ENCODE measurements at regions not wholly inside any gene's neighbourhood (a gene's known extent, or its start where the extent isn't known, plus 50 kb on each side); places are given as distances from the start of the nearest gene placed in this dataset.

DNA sequence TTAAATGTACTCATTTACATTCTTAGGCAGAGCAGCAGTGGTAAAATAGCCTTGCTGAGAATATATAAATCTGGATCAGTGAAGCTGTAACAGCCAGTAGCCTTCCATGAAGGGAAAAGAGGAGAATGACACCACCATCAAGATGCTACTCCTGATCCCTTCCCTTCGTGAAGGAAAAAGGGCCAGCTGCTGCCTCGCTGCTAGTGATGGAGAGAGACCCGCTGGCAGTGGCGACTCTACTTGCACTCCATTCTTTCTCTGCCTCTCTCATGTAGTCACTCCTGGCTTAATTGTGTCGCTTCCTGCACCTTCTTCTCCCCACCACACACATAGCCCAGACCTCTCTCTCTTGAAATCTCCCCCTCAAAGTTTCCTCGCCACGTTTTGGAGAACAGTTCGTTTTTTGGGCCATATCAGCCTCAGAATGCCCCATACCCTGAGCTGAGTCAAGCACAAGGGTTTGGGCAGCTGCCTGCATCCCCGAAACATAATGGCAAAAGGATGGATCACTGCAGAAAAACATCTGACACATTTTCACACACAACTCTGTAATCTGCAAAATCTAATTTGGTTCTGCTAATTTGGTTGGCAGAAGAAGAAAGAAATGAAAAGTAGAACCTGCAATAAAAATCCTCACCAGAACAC is 460.3 kb upstream of the IL12A start:
- no peak for DNase-seq (ENCODE audit: low spot score)

DNA sequence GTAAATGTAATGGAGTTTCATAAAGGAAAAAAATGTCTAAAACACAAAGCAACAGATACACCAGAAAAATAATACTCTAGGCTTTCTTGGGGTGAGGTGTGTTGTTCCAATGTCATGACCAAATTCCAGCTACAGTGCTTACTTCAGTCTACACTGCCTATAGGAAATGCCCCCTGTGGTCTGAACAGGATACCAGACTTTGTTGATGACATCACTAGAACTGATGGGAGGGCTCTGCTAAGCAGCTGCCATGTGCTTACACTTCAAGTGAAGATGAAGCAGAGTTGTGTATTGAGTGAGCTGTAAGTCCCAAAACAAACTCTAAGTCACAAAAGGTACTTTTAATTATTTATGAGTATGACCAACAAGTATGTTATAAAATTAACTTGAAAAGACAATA is 456.1 kb upstream of the IL12A start:
- DNase-seq (ENCODE audit: low spot score): no peak

DNA sequence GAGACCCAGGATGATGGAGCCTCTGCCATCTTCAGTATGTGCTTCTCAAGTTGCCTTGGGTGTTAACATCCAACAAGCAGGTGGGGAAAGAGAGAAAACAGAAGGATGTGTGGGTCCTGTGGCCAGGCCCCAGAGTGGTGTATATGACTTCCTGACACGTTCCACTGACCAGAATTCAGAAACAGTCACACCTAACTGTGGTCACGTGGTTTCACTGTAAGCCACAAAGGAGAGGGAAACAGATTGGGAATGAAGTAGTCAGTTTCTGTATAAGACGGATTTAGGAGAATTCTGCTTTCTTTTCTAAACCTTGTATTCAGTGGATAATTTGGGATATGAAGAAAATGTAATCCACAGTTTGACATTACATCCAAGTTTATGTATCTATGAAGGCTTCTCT is 454.1 kb upstream of the IL12A start:
- DNase-seq (ENCODE audit: low spot score): no peak

DNA sequence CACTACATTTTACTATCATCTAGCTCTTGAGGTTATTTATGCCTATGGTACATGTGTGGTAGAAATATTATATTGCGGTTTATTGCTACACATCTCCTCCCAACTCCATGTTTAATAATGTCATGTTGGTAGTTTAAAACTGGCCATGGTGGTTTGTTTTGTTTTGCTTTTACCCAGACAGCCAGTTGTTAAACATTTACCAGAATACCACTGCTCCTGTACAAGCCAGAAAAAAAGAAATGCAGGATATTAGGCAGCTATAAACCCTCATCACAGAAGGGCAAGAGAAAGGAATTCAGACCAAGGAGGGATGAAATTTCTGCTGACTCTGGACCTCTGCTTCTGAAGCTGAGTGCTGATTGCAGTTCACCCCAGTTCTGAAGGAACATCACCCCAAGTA is 451.8 kb upstream of the IL12A start:
- DNase-seq (ENCODE audit: low spot score): no peak

DNA sequence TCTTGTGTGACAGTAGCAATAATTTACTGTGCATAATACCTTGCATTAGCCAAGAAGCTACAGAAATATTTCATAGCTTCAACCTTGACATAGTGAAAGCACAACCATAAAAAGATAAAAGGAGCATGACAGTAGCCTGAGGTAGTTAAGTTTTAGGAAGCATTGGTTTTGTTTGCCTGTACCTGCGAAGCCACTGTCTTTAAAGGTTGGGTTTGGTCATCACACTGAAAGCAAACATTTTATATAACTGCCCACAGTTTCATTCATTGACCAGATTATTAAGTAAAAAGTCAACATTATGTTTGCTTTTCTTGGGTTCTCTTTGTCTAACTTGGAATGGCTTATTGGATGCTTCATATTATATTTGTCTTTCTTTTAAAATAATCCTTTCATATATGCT is 450.1 kb upstream of the IL12A start:
- no peak for DNase-seq (ENCODE audit: low spot score)

DNA sequence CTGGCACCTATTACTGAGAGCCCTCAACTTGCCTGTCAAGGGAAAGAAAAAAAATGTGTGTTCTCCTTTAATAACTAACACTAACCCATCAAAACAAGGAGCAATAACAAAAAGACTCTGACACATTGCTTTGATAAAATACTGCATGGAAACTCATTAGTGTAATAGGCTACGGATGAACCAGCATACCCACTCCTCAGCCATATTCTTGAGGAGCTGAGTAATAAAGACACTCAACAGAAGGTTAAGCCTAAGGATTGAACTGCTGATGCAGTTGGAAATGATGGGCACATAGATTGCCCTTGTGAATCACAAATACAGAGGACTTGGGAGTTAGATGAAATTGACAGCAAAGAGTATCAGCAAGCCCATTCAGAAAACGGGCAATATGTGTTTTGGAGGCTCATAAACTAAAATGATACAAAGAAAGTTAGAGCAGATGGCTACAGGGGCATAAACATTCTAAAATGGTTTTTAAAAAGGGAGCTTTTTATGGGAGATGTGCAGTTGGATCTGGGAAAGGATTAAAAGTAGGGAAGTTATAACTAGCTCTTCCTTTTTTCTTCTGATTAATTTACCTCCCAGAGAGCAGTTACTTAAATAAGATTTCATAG is 447.6 kb upstream of the IL12A start:
- DNase-seq (ENCODE audit: low spot score): no peak

- no peak for DNase-seq (ENCODE audit: low spot score)
Measured at GRCh38 chr3:159548675-159549335, 439.8 kb upstream of the IL12A start.

- DNase-seq (ENCODE audit: low spot score): no peak
Measured at GRCh38 chr3:159555205-159555604, 433.4 kb upstream of the IL12A start.

- no peak for DNase-seq (ENCODE audit: low spot score)
Measured at GRCh38 chr3:159559771-159560170, 428.9 kb upstream of the IL12A start.

- no peak for DNase-seq (ENCODE audit: low spot score)
Measured at GRCh38 chr3:159560214-159560979, 428.2 kb upstream of the IL12A start.

- no peak for DNase-seq (ENCODE audit: low spot score)
Measured at GRCh38 chr3:159565313-159565712, 423.3 kb upstream of the IL12A start.

DNA sequence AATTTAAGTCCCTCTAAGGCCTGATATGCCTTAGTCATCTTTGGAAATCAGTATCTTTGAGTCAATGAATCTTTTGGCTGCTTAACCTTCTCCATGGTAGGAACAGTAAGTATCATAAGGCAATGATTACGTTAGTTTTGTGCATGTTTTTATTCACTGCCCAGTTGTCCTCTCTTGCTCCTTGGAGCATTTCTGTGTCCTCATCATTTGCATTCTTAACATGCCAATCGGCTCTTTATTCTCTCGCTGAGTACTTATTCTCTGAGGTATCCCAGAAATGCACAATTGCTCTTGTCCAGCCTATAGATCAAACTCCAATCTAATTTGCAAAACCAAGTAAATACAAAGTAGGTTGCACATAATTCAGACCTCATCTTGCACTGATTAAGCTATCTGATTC is 405.0 kb upstream of the IL12A start:
- DNase-seq (ENCODE audit: low spot score): no peak

DNA sequence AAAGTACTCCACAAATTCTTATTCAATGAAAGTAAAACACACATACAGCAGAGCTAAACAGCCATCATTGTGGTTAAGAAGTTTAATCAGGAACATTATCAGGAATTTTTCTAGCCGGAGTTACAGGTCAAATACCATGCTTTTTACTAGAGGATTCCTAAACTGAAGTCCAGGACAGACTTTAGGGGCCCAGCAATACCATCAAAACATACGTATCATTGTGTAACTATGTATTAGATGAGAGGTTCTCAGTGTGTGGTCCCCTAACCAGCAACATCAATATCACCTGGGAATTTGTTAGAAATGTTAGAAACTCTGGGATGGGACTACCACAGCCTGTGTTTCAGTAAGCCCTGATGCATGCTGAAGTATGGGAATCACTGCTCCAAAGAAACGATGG is 404.2 kb upstream of the IL12A start:
- no peak for DNase-seq (ENCODE audit: low spot score)

- DNase-seq (ENCODE audit: low spot score): no peak
Measured at GRCh38 chr3:159586571-159587202, 401.9 kb upstream of the IL12A start.

GRCh38 chr3:159593927-159594605 is 394.6 kb upstream of the IL12A start:
- DNase-seq (ENCODE audit: low spot score): no peak

DNA sequence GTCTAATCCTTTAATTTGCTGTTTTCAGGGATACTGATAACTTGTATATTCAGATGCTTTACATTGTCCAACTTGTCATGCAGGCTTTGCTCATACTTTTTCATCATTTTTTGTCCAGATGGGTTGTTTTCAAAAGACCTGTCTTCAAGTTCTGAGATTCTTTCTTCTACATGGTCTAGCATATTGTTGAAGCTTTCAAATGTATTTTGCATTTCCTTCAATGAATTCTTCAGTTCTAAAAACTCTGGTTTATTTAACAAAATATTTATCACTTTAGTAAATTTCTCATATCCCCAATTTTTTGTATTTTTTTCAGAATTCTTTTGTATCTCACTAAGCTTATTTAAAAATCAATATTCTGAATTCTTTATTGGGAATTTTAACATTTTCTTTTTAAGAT is 388.3 kb upstream of the IL12A start:
- no peak for DNase-seq (ENCODE audit: low spot score)

DNA sequence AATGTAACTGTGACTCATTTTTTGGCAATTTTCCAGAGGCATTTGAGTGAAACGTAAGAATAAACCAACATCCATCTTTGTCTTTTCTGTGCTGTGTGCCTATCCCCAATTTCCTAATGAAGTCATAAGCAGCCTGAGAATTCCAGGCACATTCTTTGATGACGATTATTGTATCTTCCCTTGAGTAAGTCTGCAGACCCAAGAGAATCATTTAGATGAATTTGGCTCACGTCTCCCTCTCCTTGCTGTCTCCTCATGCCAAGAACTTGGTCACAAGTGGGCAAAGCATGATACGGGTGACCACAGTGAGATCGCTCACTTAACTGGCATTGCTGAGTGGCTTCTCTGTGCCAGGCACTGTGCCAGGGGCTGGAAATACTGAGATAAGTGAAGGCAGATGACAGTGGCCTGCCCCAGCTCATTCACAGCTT is 384.5 kb upstream of the IL12A start:
- no peak for DNase-seq (ENCODE audit: low spot score)

DNA sequence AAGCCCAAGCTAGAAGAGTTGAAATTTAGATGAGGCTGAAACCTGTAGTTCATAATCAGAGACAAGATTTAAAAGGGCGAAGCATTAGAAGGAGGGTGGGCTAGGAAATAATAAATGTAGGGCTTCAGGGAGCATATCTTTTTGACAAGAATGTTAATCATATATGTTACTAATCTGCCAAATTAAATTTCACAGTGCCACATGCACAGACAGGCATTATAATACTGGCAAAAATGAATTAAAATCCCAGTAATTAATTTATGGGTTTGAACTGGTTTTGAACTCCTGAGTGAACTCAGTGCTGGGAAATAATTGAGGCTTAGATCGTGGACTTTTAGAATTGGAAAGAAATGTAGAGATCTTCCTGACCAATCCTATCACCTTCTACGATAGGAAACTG is 383.5 kb upstream of the IL12A start:
- no peak for DNase-seq (ENCODE audit: low spot score)

GRCh38 chr3:159605776-159606175 is 382.9 kb upstream of the IL12A start:
- no peak for DNase-seq (ENCODE audit: low spot score)

- DNase-seq (ENCODE audit: low spot score): no peak
Measured at GRCh38 chr3:159607856-159608255, 380.8 kb upstream of the IL12A start.

DNA sequence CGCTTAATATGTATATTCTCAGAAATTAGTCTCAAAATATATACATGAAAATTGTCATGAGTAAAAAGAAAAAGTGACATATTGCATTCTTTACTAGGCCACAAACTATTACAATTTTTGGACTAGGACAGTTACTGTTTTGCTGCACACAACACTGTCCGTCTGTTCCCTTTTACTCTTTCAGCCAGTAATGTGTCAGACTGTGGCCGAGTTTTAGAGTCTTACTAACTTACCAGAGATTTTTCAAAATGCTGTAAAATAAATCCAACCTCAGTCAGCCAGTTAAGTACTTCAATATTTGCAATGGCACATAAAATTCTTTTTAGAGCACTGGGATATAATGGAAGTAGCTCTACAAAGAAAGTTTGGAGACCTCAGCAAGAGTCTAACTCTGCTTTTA is 380.3 kb upstream of the IL12A start:
- DNase-seq (ENCODE audit: low spot score): no peak

GRCh38 chr3:159609625-159610024 is 379.0 kb upstream of the IL12A start:
- DNase-seq (ENCODE audit: low spot score): no peak

Data from mucosa of gallbladder (tissue), 1 donor.